Stimulated activated CD4-positive, alpha-beta T cell treated with anti-CD3 and anti-CD28 coated beads, Interleukin-4, amount 100 ng/mL, for 48 hours (primary cell): ENCODE measurements at regions not wholly inside any gene's neighbourhood (a gene's known extent, or its start where the extent isn't known, plus 50 kb on each side); places are given as distances from the start of the nearest gene placed in this dataset.
A peak's percentile ranks its signal among the peaks of the same experiment; 100 is the strongest.
"Not testable (repeated sequence)": the region's sequence is repeated elsewhere in the genome, so short reads cannot be mapped to it uniquely, and the experiment has no call there.

Experiments
- DNase-seq, 2 donors: peaks; one replicate each; pipeline ENCODE4 v3.0.0-alpha.2; 2020; ENCODE audit warnings: low read depth in 2 of 2

GRCh38 chr1:148679050-148679786 is 69.4 kb upstream of the NUDT4B start:
- peak in 1 of 2 donors; percentile 26 for DNase-seq

- DNase-seq = not testable (repeated sequence)
Observed at GRCh38 chr1:148679787-148680326, 68.7 kb upstream of the NUDT4B start.

GRCh38 chr1:148686735-148687134 is 61.8 kb upstream of the NUDT4B start:
- not testable (repeated sequence) for DNase-seq

- DNase-seq = not testable (repeated sequence)
Observed at GRCh38 chr1:148687376-148687775, 61.2 kb upstream of the NUDT4B start.
